C4-2B (cell line): ENCODE measurements at regions not wholly inside any gene's neighbourhood (a gene's known extent, or its start where the extent isn't known, plus 50 kb on each side); places are given as distances from the start of the nearest gene placed in this dataset.

Experiments
- H3K27ac ChIP-seq: fragments of 450-650 bp; 2 replicates; pipeline ENCODE4 v1.5.1; 2017
- CTCF ChIP-seq: fragments of 450-650 bp; conservative IDR thresholded peaks from 2 replicates; pipeline ENCODE4 v1.5.1; 2017; ENCODE audit warnings: mild to moderate bottlenecking
- ZFX ChIP-seq: fragments of 450-650 bp; IDR thresholded peaks from 2 replicates; pipeline ENCODE4 v1.6.1; 2017

- no peak for TF ChIP-seq CTCF
- H3K27ac ChIP-seq, result no peak overlapping the region
Measured at GRCh38 chr1:209445576-209445975, 137.9 kb upstream of the CAMK1G start.

GRCh38 chr1:209446356-209446755, 137.2 kb upstream of the CAMK1G start:
- TF ChIP-seq ZFX (no peak), CTCF (no peak)
- no peak overlapping the region for H3K27ac ChIP-seq

GRCh38 chr1:209454340-209454994, 129.0 kb upstream of the CAMK1G start:
- no peak overlapping the region for H3K27ac ChIP-seq
- no peak for TF ChIP-seq ZFX
- no peak for TF ChIP-seq CTCF

GRCh38 chr1:209455145-209455544, 128.4 kb upstream of the CAMK1G start:
- no peak overlapping the region for H3K27ac ChIP-seq
- TF ChIP-seq ZFX (no peak), CTCF (no peak)

- no peak overlapping the region for H3K27ac ChIP-seq
- TF ChIP-seq ZFX (no peak), CTCF (no peak)
Measured at GRCh38 chr1:209455661-209456358, 127.7 kb upstream of the CAMK1G start.

- no peak for TF ChIP-seq CTCF
- TF ChIP-seq ZFX, result no peak
- H3K27ac ChIP-seq, result no peak overlapping the region
Measured at GRCh38 chr1:209456878-209457277, 126.6 kb upstream of the CAMK1G start.

- H3K27ac ChIP-seq, result no peak overlapping the region
- TF ChIP-seq CTCF, result no peak
- TF ChIP-seq ZFX, result no peak
Measured at GRCh38 chr1:209457401-209458125, 126.0 kb upstream of the CAMK1G start.
